ENCODE measurements at regions not wholly inside any gene's neighbourhood (a gene's known extent, or its start where the extent isn't known, plus 50 kb on each side); places are given as distances from the start of the nearest gene placed in this dataset.

GRCh38 chr5:111997711-111998110 lies 240.7 kb upstream of the NREP start:
- Mint-ChIP-seq H3K27me3 (ENCODE audit: insufficient read depth, unreplicated experiment) (peaks cover 7% of the 10 kb centered on the region), H3K36me3 (ENCODE audit: insufficient read depth, unreplicated experiment) (no peaks in the 10 kb centered on the region)
- CTCF ChIA-PET = no interaction called here

GRCh38 chr5:111997308-111997707 lies 240.3 kb upstream of the NREP start:
- no peak overlapping the region for H3K27ac Mint-ChIP-seq (ENCODE audit: unreplicated experiment)

More at GRCh38 chr5:111997711-111998110, 240.7 kb upstream of the NREP start:
- Mint-ChIP-seq H3K27ac (ENCODE audit: unreplicated experiment) (no peak overlapping the region), H3K4me1 (ENCODE audit: low read depth, unreplicated experiment) (no peaks in the 10 kb centered on the region), H3K9me3 (ENCODE audit: unreplicated experiment) (no peaks in the 10 kb centered on the region), H3K4me3 (ENCODE audit: unreplicated experiment) (no peak overlapping the region)
- POLR2A ChIA-PET = no interaction called here
- TF ChIP-seq CTCF (IDR thresholded peaks at IDR 0.05; ENCODE audit: insufficient read depth in 1 of 2, low read depth in 1 of 2, low read length in 1 of 2, severe bottlenecking in 1 of 2, unreplicated experiment in 1 of 2) = no peak
- no peaks in the 10 kb centered on the region for H3K9me3 ChIP-seq
- H3K36me3 ChIP-seq (ENCODE audit: control insufficient read depth, insufficient read depth, low read length) = no peaks in the 10 kb centered on the region
- no peaks in the 10 kb centered on the region for H3K27me3 ChIP-seq (replicated peaks; ENCODE audit: control insufficient read depth, insufficient read depth, low read length)
- no peaks in the 10 kb centered on the region for H3K4me1 ChIP-seq
- no peak for DNase-seq
- intact Hi-C loops (cut with micrococcal nuclease; ENCODE audit: unreplicated experiment) = no loop called here
- H3K4me3 ChIP-seq (ENCODE audit: low read depth, low read length) = no peak overlapping the region
- BruUV-seq (replicated peaks) = no TSS peak

GRCh38 chr5:111996574-111996973 lies 239.6 kb upstream of the NREP start:
- CTCF ChIA-PET = no interaction called here
- peaks cover 7% of the 10 kb centered on the region for H3K27me3 Mint-ChIP-seq (ENCODE audit: insufficient read depth, unreplicated experiment)
- no peak overlapping the region for H3K27ac Mint-ChIP-seq (ENCODE audit: unreplicated experiment)
- H3K4me3 Mint-ChIP-seq (ENCODE audit: unreplicated experiment) = no peak overlapping the region
- intact Hi-C loops (cut with micrococcal nuclease; ENCODE audit: unreplicated experiment) = no loop called here
- no peak for TF ChIP-seq CTCF (IDR thresholded peaks at IDR 0.05; ENCODE audit: insufficient read depth in 1 of 2, low read depth in 1 of 2, low read length in 1 of 2, severe bottlenecking in 1 of 2, unreplicated experiment in 1 of 2)
- no peaks in the 10 kb centered on the region for H3K27me3 ChIP-seq (replicated peaks; ENCODE audit: control insufficient read depth, insufficient read depth, low read length)
- no peaks in the 10 kb centered on the region for H3K4me1 Mint-ChIP-seq (ENCODE audit: low read depth, unreplicated experiment)
- no peaks in the 10 kb centered on the region for H3K36me3 ChIP-seq (ENCODE audit: control insufficient read depth, insufficient read depth, low read length)
- H3K4me1 ChIP-seq = no peaks in the 10 kb centered on the region
- H3K36me3 Mint-ChIP-seq (ENCODE audit: insufficient read depth, unreplicated experiment) = no peaks in the 10 kb centered on the region
- H3K9me3 ChIP-seq = no peaks in the 10 kb centered on the region
- no peak for DNase-seq
- no peaks in the 10 kb centered on the region for H3K9me3 Mint-ChIP-seq (ENCODE audit: unreplicated experiment)
- no peak overlapping the region for H3K4me3 ChIP-seq (ENCODE audit: low read depth, low read length)
- POLR2A ChIA-PET = no interaction called here
- BruUV-seq (replicated peaks) = no TSS peak

More at GRCh38 chr5:111997308-111997707, 240.3 kb upstream of the NREP start:
- BruUV-seq (replicated peaks) = no TSS peak
- Histone ChIP-seq H3K4me3 (ENCODE audit: low read depth, low read length) (no peak overlapping the region), H3K9me3 (no peaks in the 10 kb centered on the region), H3K27me3 (replicated peaks; ENCODE audit: control insufficient read depth, insufficient read depth, low read length) (no peaks in the 10 kb centered on the region), H3K4me1 (no peaks in the 10 kb centered on the region), H3K36me3 (ENCODE audit: control insufficient read depth, insufficient read depth, low read length) (no peaks in the 10 kb centered on the region)
- no peak for DNase-seq
- Mint-ChIP-seq H3K4me1 (ENCODE audit: low read depth, unreplicated experiment) (no peaks in the 10 kb centered on the region), H3K36me3 (ENCODE audit: insufficient read depth, unreplicated experiment) (no peaks in the 10 kb centered on the region), H3K4me3 (ENCODE audit: unreplicated experiment) (no peak overlapping the region), H3K9me3 (ENCODE audit: unreplicated experiment) (no peaks in the 10 kb centered on the region), H3K27me3 (ENCODE audit: insufficient read depth, unreplicated experiment) (peaks cover 7% of the 10 kb centered on the region)
- no peak for TF ChIP-seq CTCF (IDR thresholded peaks at IDR 0.05; ENCODE audit: insufficient read depth in 1 of 2, low read depth in 1 of 2, low read length in 1 of 2, severe bottlenecking in 1 of 2, unreplicated experiment in 1 of 2)
- ChIA-PET CTCF (no interaction called here), POLR2A (no interaction called here)
- intact Hi-C loops (cut with micrococcal nuclease; ENCODE audit: unreplicated experiment) = no loop called here

All from Caco-2 (cell line).